SK-N-SH (cell line): ENCODE measurements at regions not wholly inside any gene's neighbourhood (a gene's known extent, or its start where the extent isn't known, plus 50 kb on each side); places are given as distances from the start of the nearest gene placed in this dataset.

Source experiments
- ELF1 ChIP-seq: IDR thresholded peaks from 2 replicates; pipeline ENCODE4 v1.4.0; 2012
- GABPA ChIP-seq: IDR thresholded peaks from 2 replicates; pipeline ENCODE4 v1.4.0; 2012; ENCODE audit warnings: low read depth, mild to moderate bottlenecking
- GATA2 ChIP-seq: sonication (generic); formaldehyde crosslinking; IDR thresholded peaks from 2 replicates; pipeline ENCODE4 v1.5.0; 2020; ENCODE audit warnings: mild to moderate bottlenecking, missing genetic modification reagents
- MEF2A ChIP-seq: IDR thresholded peaks from 2 replicates; pipeline ENCODE4 v1.4.0; 2012; ENCODE audit warnings: low read depth, borderline replicate concordance
- NRF1 ChIP-seq: IDR thresholded peaks from 2 replicates; pipeline ENCODE4 v1.6.1; 2012; ENCODE audit warnings: low read depth, mild to moderate bottlenecking, low read length
- POLR2AphosphoS5 ChIP-seq: IDR thresholded peaks from 2 replicates; pipeline ENCODE4 v1.6.1; 2012; ENCODE audit warnings: low read depth, low read length
- SIN3A ChIP-seq: IDR thresholded peaks from 2 replicates; pipeline ENCODE4 v1.6.1; 2012; ENCODE audit warnings: low read depth, mild to moderate bottlenecking, low read length, moderate library complexity, borderline replicate concordance
- SMC3 ChIP-seq: IDR thresholded peaks from 2 replicates; pipeline ENCODE4 v1.6.1; 2012; ENCODE audit warnings: low read depth, low read length, improper control_type of control experiment
- TAF1 ChIP-seq: IDR thresholded peaks from 2 replicates; pipeline ENCODE4 v1.6.1; 2012; ENCODE audit warnings: low read depth, mild to moderate bottlenecking, low read length, moderate library complexity, borderline replicate concordance
- TF ChIP-seq, protein P1 (sequence below): IDR thresholded peaks from 2 replicates; pipeline ENCODE4 v1.4.0; 2012; ENCODE audit warnings: low read depth
- TF ChIP-seq, protein P2 (sequence below): fragments of 200-600 bp; sonication (generic); IDR thresholded peaks from 2 replicates; pipeline ENCODE4 v1.6.1; 2017; ENCODE audit warnings: antibody characterized with exemption, mild to moderate bottlenecking, moderate library complexity
- TF ChIP-seq, protein P3 (sequence below): IDR thresholded peaks from 2 replicates; pipeline ENCODE4 v1.6.1; 2012; ENCODE audit warnings: mild to moderate bottlenecking, low read depth, low read length, moderate library complexity
- TF ChIP-seq, protein P4 (sequence below): IDR thresholded peaks from 2 replicates; pipeline ENCODE4 v1.4.0; 2012; ENCODE audit warnings: low read depth, borderline replicate concordance

DNA sequence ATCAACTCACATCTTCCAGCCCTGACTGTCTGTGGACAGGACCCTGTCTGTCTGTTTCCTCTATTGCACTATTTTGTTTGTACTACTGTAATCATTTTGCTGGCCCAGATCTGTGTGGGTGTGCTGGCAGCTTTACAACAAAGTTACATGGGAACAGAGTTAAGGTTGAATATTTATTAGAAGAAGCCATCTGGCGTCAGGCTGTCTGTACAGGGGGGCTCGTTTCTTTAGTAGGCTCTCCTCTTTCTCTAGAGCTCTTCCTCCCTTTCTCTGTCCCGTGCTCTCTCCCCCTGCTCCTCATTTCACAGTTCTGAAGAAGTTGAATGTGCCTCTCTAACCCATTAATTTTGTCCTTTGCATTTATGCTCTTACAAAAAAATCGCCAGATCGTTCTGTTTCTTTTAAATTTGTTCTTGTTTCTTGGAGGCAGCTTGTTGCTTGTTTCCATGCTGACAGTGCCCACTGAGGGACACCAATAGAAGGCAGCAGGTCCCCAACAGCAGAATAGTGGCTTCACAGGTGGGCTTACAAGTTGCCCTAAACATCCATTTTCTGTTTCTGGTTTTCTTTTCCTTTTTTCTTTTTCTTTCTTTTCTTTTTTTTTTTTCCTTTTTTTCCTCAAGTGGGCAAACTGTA lies 315.2 kb upstream of the ZEB2 start:
- no peak for TF ChIP-seq GATA2 (CRISPR knock-in tag)
- no peak for TF ChIP-seq SIN3A
- TF ChIP-seq, protein P1, sequence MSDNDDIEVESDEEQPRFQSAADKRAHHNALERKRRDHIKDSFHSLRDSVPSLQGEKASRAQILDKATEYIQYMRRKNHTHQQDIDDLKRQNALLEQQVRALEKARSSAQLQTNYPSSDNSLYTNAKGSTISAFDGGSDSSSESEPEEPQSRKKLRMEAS, result no peak
- TF ChIP-seq, protein P2, sequence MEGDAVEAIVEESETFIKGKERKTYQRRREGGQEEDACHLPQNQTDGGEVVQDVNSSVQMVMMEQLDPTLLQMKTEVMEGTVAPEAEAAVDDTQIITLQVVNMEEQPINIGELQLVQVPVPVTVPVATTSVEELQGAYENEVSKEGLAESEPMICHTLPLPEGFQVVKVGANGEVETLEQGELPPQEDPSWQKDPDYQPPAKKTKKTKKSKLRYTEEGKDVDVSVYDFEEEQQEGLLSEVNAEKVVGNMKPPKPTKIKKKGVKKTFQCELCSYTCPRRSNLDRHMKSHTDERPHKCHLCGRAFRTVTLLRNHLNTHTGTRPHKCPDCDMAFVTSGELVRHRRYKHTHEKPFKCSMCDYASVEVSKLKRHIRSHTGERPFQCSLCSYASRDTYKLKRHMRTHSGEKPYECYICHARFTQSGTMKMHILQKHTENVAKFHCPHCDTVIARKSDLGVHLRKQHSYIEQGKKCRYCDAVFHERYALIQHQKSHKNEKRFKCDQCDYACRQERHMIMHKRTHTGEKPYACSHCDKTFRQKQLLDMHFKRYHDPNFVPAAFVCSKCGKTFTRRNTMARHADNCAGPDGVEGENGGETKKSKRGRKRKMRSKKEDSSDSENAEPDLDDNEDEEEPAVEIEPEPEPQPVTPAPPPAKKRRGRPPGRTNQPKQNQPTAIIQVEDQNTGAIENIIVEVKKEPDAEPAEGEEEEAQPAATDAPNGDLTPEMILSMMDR, result no peak
- TF ChIP-seq SMC3, result no peak
- TF ChIP-seq TAF1, result 0 out of 2 replicates have a peak, but pooled peaks have one; percentile 20
- TF ChIP-seq POLR2AphosphoS5, result no peak
- TF ChIP-seq, protein P3, sequence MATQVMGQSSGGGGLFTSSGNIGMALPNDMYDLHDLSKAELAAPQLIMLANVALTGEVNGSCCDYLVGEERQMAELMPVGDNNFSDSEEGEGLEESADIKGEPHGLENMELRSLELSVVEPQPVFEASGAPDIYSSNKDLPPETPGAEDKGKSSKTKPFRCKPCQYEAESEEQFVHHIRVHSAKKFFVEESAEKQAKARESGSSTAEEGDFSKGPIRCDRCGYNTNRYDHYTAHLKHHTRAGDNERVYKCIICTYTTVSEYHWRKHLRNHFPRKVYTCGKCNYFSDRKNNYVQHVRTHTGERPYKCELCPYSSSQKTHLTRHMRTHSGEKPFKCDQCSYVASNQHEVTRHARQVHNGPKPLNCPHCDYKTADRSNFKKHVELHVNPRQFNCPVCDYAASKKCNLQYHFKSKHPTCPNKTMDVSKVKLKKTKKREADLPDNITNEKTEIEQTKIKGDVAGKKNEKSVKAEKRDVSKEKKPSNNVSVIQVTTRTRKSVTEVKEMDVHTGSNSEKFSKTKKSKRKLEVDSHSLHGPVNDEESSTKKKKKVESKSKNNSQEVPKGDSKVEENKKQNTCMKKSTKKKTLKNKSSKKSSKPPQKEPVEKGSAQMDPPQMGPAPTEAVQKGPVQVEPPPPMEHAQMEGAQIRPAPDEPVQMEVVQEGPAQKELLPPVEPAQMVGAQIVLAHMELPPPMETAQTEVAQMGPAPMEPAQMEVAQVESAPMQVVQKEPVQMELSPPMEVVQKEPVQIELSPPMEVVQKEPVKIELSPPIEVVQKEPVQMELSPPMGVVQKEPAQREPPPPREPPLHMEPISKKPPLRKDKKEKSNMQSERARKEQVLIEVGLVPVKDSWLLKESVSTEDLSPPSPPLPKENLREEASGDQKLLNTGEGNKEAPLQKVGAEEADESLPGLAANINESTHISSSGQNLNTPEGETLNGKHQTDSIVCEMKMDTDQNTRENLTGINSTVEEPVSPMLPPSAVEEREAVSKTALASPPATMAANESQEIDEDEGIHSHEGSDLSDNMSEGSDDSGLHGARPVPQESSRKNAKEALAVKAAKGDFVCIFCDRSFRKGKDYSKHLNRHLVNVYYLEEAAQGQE, result no peak
- TF ChIP-seq ELF1, result no peak
- TF ChIP-seq NRF1, result no peak
- TF ChIP-seq GABPA, result no peak
- TF ChIP-seq, protein P4, sequence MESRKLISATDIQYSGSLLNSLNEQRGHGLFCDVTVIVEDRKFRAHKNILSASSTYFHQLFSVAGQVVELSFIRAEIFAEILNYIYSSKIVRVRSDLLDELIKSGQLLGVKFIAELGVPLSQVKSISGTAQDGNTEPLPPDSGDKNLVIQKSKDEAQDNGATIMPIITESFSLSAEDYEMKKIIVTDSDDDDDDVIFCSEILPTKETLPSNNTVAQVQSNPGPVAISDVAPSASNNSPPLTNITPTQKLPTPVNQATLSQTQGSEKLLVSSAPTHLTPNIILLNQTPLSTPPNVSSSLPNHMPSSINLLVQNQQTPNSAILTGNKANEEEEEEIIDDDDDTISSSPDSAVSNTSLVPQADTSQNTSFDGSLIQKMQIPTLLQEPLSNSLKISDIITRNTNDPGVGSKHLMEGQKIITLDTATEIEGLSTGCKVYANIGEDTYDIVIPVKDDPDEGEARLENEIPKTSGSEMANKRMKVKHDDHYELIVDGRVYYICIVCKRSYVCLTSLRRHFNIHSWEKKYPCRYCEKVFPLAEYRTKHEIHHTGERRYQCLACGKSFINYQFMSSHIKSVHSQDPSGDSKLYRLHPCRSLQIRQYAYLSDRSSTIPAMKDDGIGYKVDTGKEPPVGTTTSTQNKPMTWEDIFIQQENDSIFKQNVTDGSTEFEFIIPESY, result no peak
- TF ChIP-seq MEF2A, result no peak
